Vagina (tissue), 2 donors: ENCODE measurements at regions not wholly inside any gene's neighbourhood (a gene's known extent, or its start where the extent isn't known, plus 50 kb on each side); places are given as distances from the start of the nearest gene placed in this dataset.

Experiments
- DNase-seq, 2 donors: peaks; one replicate each; pipeline ENCODE4 v3.0.0-alpha.2; 2017; ENCODE audit errors: extremely low spot score in 2 of 2
- H3K27ac ChIP-seq: fragments of 200-600 bp; sonication (generic); one replicate; pipeline ENCODE4 v1.5.1; 2019
- H3K27me3 ChIP-seq: fragments of 200-600 bp; sonication (generic); one replicate; pipeline ENCODE4 v1.5.1; 2019
- H3K36me3 ChIP-seq, 2 donors: fragments of 200-600 bp; sonication (generic); one replicate each; pipeline ENCODE4 v1.5.1; 2017 to 2019
- H3K4me1 ChIP-seq: fragments of 200-600 bp; sonication (generic); one replicate; pipeline ENCODE4 v1.5.1; 2019
- H3K4me3 ChIP-seq, 2 donors: fragments of 200-600 bp; sonication (generic); 1 replicate in 1 of 2; 2 replicates in 1 of 2; pipeline ENCODE4 v1.5.1; 2016 to 2019
- H3K9me3 ChIP-seq: fragments of 200-600 bp; sonication (generic); one replicate; pipeline ENCODE4 v1.5.1; 2019
- POLR2A ChIP-seq, 2 donors: fragments of 450-650 bp; IDR thresholded peaks; one replicate each; pipeline ENCODE4 v1.6.1; 2017; ENCODE audit warnings: antibody characterized with exemption in 2 of 2, mild to moderate bottlenecking in 2 of 2, moderate library complexity in 2 of 2
- POLR2AphosphoS5 ChIP-seq, 2 donors: sonication (generic); formaldehyde crosslinking; IDR thresholded peaks; one replicate each; pipeline ENCODE4 v1.9.0; 2017; ENCODE audit warnings: antibody characterized with exemption in 2 of 2, mild to moderate bottlenecking in 2 of 2, low read depth in 1 of 2; ENCODE audit not compliant: insufficient read depth in 1 of 2
- intact Hi-C: fragments of 100-400 bp; cut with DNase I; formaldehyde crosslinking; loops from one replicate; pipeline ENCODE4 v1.15.1; 2023
- TF ChIP-seq, protein P1 (sequence below), 3 experiments: fragments of 450-650 bp in 2 of 3; fragments of 200-600 bp in 1 of 3; sonication (generic) in 1 of 3; IDR thresholded peaks; one replicate each; pipeline ENCODE4 v1.5.1; 2017 to 2019; ENCODE audit warnings: antibody characterized with exemption in 3 of 3, mild to moderate bottlenecking in 2 of 3, moderate library complexity in 2 of 3

DNA sequence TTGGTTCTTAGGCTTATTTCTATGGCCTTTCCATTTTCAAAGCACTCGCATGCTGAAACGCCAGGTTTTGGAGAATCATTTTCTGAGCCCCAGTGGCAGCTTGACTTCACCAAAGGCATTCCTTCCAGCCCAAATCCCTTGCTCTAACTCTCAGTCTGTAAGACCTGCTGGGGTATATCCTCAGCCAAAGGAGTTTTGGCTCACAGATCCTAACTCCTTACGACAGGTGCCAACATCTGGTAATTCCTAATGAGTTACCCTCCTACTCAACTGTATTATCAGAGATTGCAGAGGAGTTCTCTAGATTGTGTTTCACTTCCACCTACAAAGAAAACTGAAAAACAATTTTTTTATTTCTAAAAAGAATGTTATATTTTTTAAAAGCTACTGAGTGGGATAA is 79.0 kb upstream of the RAB27B start:
- no peak overlapping the region for H3K4me3 ChIP-seq
- H3K27ac ChIP-seq = no peak overlapping the region
- no peaks in the 10 kb centered on the region for H3K4me1 ChIP-seq
- no peaks in the 10 kb centered on the region for H3K9me3 ChIP-seq
- DNase-seq = no peak
- TF ChIP-seq, protein P1, sequence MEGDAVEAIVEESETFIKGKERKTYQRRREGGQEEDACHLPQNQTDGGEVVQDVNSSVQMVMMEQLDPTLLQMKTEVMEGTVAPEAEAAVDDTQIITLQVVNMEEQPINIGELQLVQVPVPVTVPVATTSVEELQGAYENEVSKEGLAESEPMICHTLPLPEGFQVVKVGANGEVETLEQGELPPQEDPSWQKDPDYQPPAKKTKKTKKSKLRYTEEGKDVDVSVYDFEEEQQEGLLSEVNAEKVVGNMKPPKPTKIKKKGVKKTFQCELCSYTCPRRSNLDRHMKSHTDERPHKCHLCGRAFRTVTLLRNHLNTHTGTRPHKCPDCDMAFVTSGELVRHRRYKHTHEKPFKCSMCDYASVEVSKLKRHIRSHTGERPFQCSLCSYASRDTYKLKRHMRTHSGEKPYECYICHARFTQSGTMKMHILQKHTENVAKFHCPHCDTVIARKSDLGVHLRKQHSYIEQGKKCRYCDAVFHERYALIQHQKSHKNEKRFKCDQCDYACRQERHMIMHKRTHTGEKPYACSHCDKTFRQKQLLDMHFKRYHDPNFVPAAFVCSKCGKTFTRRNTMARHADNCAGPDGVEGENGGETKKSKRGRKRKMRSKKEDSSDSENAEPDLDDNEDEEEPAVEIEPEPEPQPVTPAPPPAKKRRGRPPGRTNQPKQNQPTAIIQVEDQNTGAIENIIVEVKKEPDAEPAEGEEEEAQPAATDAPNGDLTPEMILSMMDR (IDR thresholded peaks at IDR 0.05) = no peak
- TF ChIP-seq POLR2A (IDR thresholded peaks at IDR 0.05) (no peak), POLR2AphosphoS5 (IDR thresholded peaks at IDR 0.05; ENCODE audit: insufficient read depth in 1 of 2, low read depth in 1 of 2) (no peak)
- no peaks in the 10 kb centered on the region for H3K36me3 ChIP-seq
- no peaks in the 10 kb centered on the region for H3K27me3 ChIP-seq
- intact Hi-C loops = no loop called here

DNA sequence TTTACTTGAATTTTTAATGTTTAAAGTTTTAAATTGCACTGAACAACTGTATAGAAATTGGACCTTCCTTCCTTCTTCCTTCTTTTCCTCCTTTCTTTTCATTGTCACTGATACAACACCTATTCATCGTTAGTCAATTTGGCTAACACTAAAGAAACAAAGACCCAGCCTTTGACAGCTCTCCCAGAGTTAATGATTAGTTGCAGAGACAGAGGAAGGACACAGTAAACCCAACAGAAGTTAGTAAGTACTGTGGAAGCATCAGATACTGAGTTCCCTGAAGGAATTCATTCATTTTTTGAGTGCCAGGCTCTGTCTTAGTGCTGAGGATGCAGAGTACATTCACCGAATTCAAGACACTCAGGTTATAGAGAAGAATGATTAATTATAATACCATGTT is 77.9 kb upstream of the RAB27B start:
- Histone ChIP-seq H3K4me1 (no peaks in the 10 kb centered on the region), H3K27me3 (no peaks in the 10 kb centered on the region), H3K27ac (no peak overlapping the region), H3K9me3 (no peaks in the 10 kb centered on the region), H3K36me3 (no peaks in the 10 kb centered on the region), H3K4me3 (no peak overlapping the region)
- TF ChIP-seq POLR2A (IDR thresholded peaks at IDR 0.05) (no peak), POLR2AphosphoS5 (IDR thresholded peaks at IDR 0.05; ENCODE audit: insufficient read depth in 1 of 2, low read depth in 1 of 2) (no peak)
- TF ChIP-seq, protein P1 (IDR thresholded peaks at IDR 0.05) = no peak
- intact Hi-C loops = no loop called here
- DNase-seq = no peak

DNA sequence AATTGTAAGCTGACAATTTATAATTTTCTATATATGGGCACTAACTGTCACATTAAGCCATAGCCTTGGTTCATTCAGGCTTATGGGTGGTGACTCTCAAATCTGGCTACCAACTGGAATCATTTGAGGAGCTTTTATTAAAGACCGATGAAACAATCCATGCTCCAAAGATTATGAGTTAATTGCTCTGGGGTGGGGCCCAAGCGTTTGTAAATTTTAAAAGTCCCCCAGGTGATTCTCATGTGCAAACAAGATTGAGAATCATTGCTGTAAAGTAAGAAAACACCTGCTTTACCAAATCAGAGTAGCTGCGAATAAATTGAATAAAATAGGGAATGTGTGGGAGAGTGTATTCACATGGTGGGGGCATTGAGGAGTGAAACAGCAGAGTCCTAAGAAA is 76.1 kb upstream of the RAB27B start:
- Histone ChIP-seq H3K27ac (no peak overlapping the region), H3K4me1 (no peaks in the 10 kb centered on the region), H3K9me3 (no peaks in the 10 kb centered on the region), H3K27me3 (no peaks in the 10 kb centered on the region), H3K4me3 (no peak overlapping the region), H3K36me3 (no peaks in the 10 kb centered on the region)
- TF ChIP-seq, protein P1 (IDR thresholded peaks at IDR 0.05) = no peak
- TF ChIP-seq POLR2AphosphoS5 (IDR thresholded peaks at IDR 0.05; ENCODE audit: insufficient read depth in 1 of 2, low read depth in 1 of 2) (no peak), POLR2A (IDR thresholded peaks at IDR 0.05) (no peak)
- intact Hi-C loops = no loop called here
- no peak for DNase-seq

DNA sequence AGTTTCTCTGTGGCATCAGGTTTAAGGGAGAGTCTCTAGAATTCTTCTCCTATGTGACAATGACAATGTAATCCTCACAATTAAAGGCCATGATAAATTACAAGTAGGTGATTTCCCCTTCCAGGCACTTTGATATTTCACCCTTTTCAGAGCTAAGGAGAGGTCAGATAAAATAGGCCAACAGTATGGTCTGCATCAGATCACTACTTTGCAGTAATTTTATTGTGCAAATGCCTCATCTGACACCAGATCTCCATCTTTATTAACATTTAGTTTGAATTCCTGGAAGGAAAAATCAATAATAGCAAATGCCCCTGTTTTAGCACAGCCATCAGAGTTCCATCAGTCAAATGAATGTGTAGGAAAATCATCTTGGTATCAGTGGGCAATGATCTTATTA is 72.8 kb upstream of the RAB27B start:
- H3K27me3 ChIP-seq = no peaks in the 10 kb centered on the region
- TF ChIP-seq, protein P1 (IDR thresholded peaks at IDR 0.05) = no peak
- H3K4me3 ChIP-seq = no peak overlapping the region
- no peak for DNase-seq
- H3K4me1 ChIP-seq = no peaks in the 10 kb centered on the region
- no peaks in the 10 kb centered on the region for H3K9me3 ChIP-seq
- no peaks in the 10 kb centered on the region for H3K36me3 ChIP-seq
- intact Hi-C loops = no loop called here
- H3K27ac ChIP-seq = no peak overlapping the region

DNA sequence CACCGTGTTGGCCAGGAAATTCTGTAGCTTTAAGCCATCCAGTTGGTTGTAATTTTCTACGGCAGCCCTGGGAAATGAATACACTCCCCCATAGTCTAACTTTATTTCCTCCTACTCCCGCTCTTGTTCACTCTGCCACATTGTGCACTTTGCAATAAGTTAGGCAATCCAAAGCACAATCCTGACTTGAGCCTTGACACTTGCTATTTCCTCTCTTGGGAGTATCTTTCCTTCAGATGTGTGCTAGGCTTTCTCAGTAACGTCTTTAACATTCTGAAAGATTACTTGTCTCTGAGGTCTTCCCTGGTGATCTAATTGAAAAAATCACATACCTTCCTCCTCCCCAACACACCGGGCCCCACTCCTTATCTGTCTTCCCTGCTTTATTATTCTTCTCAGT is 65.9 kb upstream of the RAB27B start:
- H3K9me3 ChIP-seq = no peaks in the 10 kb centered on the region
- H3K4me3 ChIP-seq = no peak overlapping the region
- H3K27ac ChIP-seq = no peak overlapping the region
- intact Hi-C loops = no loop called here
- no peaks in the 10 kb centered on the region for H3K36me3 ChIP-seq
- no peaks in the 10 kb centered on the region for H3K4me1 ChIP-seq
- H3K27me3 ChIP-seq = no peaks in the 10 kb centered on the region
- no peak for TF ChIP-seq POLR2AphosphoS5 (IDR thresholded peaks at IDR 0.05; ENCODE audit: insufficient read depth in 1 of 2, low read depth in 1 of 2)
- TF ChIP-seq POLR2A (IDR thresholded peaks at IDR 0.05) = no peak
- TF ChIP-seq, protein P1 (IDR thresholded peaks at IDR 0.05) = no peak
- DNase-seq = no peak
